ENCODE measurements at regions not wholly inside any gene's neighbourhood (a gene's known extent, or its start where the extent isn't known, plus 50 kb on each side); places are given as distances from the start of the nearest gene placed in this dataset.
"Not testable (repeated sequence)": the region's sequence is repeated elsewhere in the genome, so short reads cannot be mapped to it uniquely, and the experiment has no call there.

- not testable (repeated sequence) for H3K27me3 ChIP-seq (ENCODE audit: control insufficient read depth in 3 of 3, insufficient read depth in 3 of 3, low read length in 3 of 3); H3K4me3 ChIP-seq (ENCODE audit: low read depth in 1 of 3, low read length in 3 of 3); H3K4me1 ChIP-seq (ENCODE audit: control insufficient read depth in 3 of 3, insufficient read depth in 2 of 3, low read depth in 1 of 3, low read length in 2 of 3); FAIRE-seq; H3K27ac ChIP-seq (ENCODE audit: low read depth in 1 of 3, low read length in 2 of 3); H3K36me3 ChIP-seq (ENCODE audit: control insufficient read depth in 3 of 3, insufficient read depth in 2 of 3, low read depth in 1 of 3, low read length in 3 of 3); H3K9me3 ChIP-seq (ENCODE audit: control insufficient read depth in 2 of 2, insufficient read depth in 1 of 2, low read depth in 1 of 2, low read length in 1 of 2); DNase-seq
- WGBS, 3 donors: 89 to 90% (median 90%) methylated on average over 4 of the region's 4 CpGs
Measured at GRCh38 chr2:56061327-56061726, 122.5 kb upstream of the CCDC85A start.

GRCh38 chr2:56068746-56069145 is 115.0 kb upstream of the CCDC85A start:
- H3K9me3 ChIP-seq (ENCODE audit: control insufficient read depth in 2 of 2, insufficient read depth in 1 of 2, low read depth in 1 of 2, low read length in 1 of 2): no peaks in the 10 kb centered on the region
- H3K4me1 ChIP-seq (ENCODE audit: control insufficient read depth in 3 of 3, insufficient read depth in 2 of 3, low read depth in 1 of 3, low read length in 2 of 3): no peaks in the 10 kb centered on the region
- no peak for FAIRE-seq
- DNase-seq: no peak
- no peaks in the 10 kb centered on the region for H3K36me3 ChIP-seq (ENCODE audit: control insufficient read depth in 3 of 3, insufficient read depth in 2 of 3, low read depth in 1 of 3, low read length in 3 of 3)
- no peak overlapping the region for H3K4me3 ChIP-seq (ENCODE audit: low read depth in 1 of 3, low read length in 3 of 3)
- no peaks in the 10 kb centered on the region for H3K27me3 ChIP-seq (ENCODE audit: control insufficient read depth in 3 of 3, insufficient read depth in 3 of 3, low read length in 3 of 3)
- H3K27ac ChIP-seq (ENCODE audit: low read depth in 1 of 3, low read length in 2 of 3): no peak overlapping the region

GRCh38 chr2:56077359-56077915 is 106.4 kb upstream of the CCDC85A start:
- DNase-seq (peak in 1 of 2 donors; percentile 18), FAIRE-seq (no peak)
- Histone ChIP-seq H3K4me3 (ENCODE audit: low read depth in 1 of 3, low read length in 3 of 3) (no peak overlapping the region), H3K27me3 (ENCODE audit: control insufficient read depth in 3 of 3, insufficient read depth in 3 of 3, low read length in 3 of 3) (no peaks in the 10 kb centered on the region), H3K9me3 (ENCODE audit: control insufficient read depth in 2 of 2, insufficient read depth in 1 of 2, low read depth in 1 of 2, low read length in 1 of 2) (no peaks in the 10 kb centered on the region), H3K27ac (ENCODE audit: low read depth in 1 of 3, low read length in 2 of 3) (no peak overlapping the region), H3K4me1 (ENCODE audit: control insufficient read depth in 3 of 3, insufficient read depth in 2 of 3, low read depth in 1 of 3, low read length in 2 of 3) (no peaks in the 10 kb centered on the region), H3K36me3 (ENCODE audit: control insufficient read depth in 3 of 3, insufficient read depth in 2 of 3, low read depth in 1 of 3, low read length in 3 of 3) (no peaks in the 10 kb centered on the region)
- WGBS, 3 donors: 56 to 70% (median 61%) methylated on average over 6 of the region's 6 CpGs

GRCh38 chr2:56082665-56083064 is 101.1 kb upstream of the CCDC85A start:
- FAIRE-seq (no peak), DNase-seq (no peak)
- no peak overlapping the region for H3K4me3 ChIP-seq (ENCODE audit: low read depth in 1 of 3, low read length in 3 of 3)
- no peaks in the 10 kb centered on the region for H3K27me3 ChIP-seq (ENCODE audit: control insufficient read depth in 3 of 3, insufficient read depth in 3 of 3, low read length in 3 of 3)
- no peaks in the 10 kb centered on the region for H3K4me1 ChIP-seq (ENCODE audit: control insufficient read depth in 3 of 3, insufficient read depth in 2 of 3, low read depth in 1 of 3, low read length in 2 of 3)
- no peak overlapping the region for H3K27ac ChIP-seq (ENCODE audit: low read depth in 1 of 3, low read length in 2 of 3)
- H3K36me3 ChIP-seq (ENCODE audit: control insufficient read depth in 3 of 3, insufficient read depth in 2 of 3, low read depth in 1 of 3, low read length in 3 of 3): no peaks in the 10 kb centered on the region
- WGBS, 3 donors: 58 to 79% (median 70%) methylated on average over 4 of the region's 4 CpGs
- no peaks in the 10 kb centered on the region for H3K9me3 ChIP-seq (ENCODE audit: control insufficient read depth in 2 of 2, insufficient read depth in 1 of 2, low read depth in 1 of 2, low read length in 1 of 2)

GRCh38 chr2:56084111-56084901 is 99.5 kb upstream of the CCDC85A start:
- H3K27me3 ChIP-seq (ENCODE audit: control insufficient read depth in 3 of 3, insufficient read depth in 3 of 3, low read length in 3 of 3): no peaks in the 10 kb centered on the region
- H3K4me3 ChIP-seq (ENCODE audit: low read depth in 1 of 3, low read length in 3 of 3): no peak overlapping the region
- no peak for FAIRE-seq
- H3K36me3 ChIP-seq (ENCODE audit: control insufficient read depth in 3 of 3, insufficient read depth in 2 of 3, low read depth in 1 of 3, low read length in 3 of 3): no peaks in the 10 kb centered on the region
- WGBS, 3 donors: 59 to 68% (median 64%) methylated on average over 5 of the region's 5 CpGs
- no peaks in the 10 kb centered on the region for H3K9me3 ChIP-seq (ENCODE audit: control insufficient read depth in 2 of 2, insufficient read depth in 1 of 2, low read depth in 1 of 2, low read length in 1 of 2)
- no peak overlapping the region for H3K27ac ChIP-seq (ENCODE audit: low read depth in 1 of 3, low read length in 2 of 3)
- no peaks in the 10 kb centered on the region for H3K4me1 ChIP-seq (ENCODE audit: control insufficient read depth in 3 of 3, insufficient read depth in 2 of 3, low read depth in 1 of 3, low read length in 2 of 3)
- DNase-seq: no peak

GRCh38 chr2:56086336-56086735 is 97.5 kb upstream of the CCDC85A start:
- Histone ChIP-seq H3K4me3 (ENCODE audit: low read depth in 1 of 3, low read length in 3 of 3) (no peak overlapping the region), H3K36me3 (ENCODE audit: control insufficient read depth in 3 of 3, insufficient read depth in 2 of 3, low read depth in 1 of 3, low read length in 3 of 3) (no peaks in the 10 kb centered on the region), H3K4me1 (ENCODE audit: control insufficient read depth in 3 of 3, insufficient read depth in 2 of 3, low read depth in 1 of 3, low read length in 2 of 3) (no peaks in the 10 kb centered on the region), H3K27ac (ENCODE audit: low read depth in 1 of 3, low read length in 2 of 3) (no peak overlapping the region), H3K27me3 (ENCODE audit: control insufficient read depth in 3 of 3, insufficient read depth in 3 of 3, low read length in 3 of 3) (no peaks in the 10 kb centered on the region), H3K9me3 (ENCODE audit: control insufficient read depth in 2 of 2, insufficient read depth in 1 of 2, low read depth in 1 of 2, low read length in 1 of 2) (no peaks in the 10 kb centered on the region)
- DNase-seq (no peak), FAIRE-seq (no peak)
- WGBS, 3 donors: 74 to 83% (median 75%) methylated on average over 7 of the region's 7 CpGs

- Histone ChIP-seq H3K27me3 (ENCODE audit: control insufficient read depth in 3 of 3, insufficient read depth in 3 of 3, low read length in 3 of 3) (no peaks in the 10 kb centered on the region), H3K4me3 (ENCODE audit: low read depth in 1 of 3, low read length in 3 of 3) (no peak overlapping the region), H3K9me3 (ENCODE audit: control insufficient read depth in 2 of 2, insufficient read depth in 1 of 2, low read depth in 1 of 2, low read length in 1 of 2) (no peaks in the 10 kb centered on the region), H3K4me1 (ENCODE audit: control insufficient read depth in 3 of 3, insufficient read depth in 2 of 3, low read depth in 1 of 3, low read length in 2 of 3) (no peaks in the 10 kb centered on the region), H3K36me3 (ENCODE audit: control insufficient read depth in 3 of 3, insufficient read depth in 2 of 3, low read depth in 1 of 3, low read length in 3 of 3) (no peaks in the 10 kb centered on the region), H3K27ac (ENCODE audit: low read depth in 1 of 3, low read length in 2 of 3) (no peak overlapping the region)
- WGBS, 3 donors: 82 to 87% (median 85%) methylated on average over 4 of the region's 4 CpGs
- FAIRE-seq: no peak
- DNase-seq: no peak
Measured at GRCh38 chr2:56088411-56088810, 95.4 kb upstream of the CCDC85A start.

- FAIRE-seq: no peak
- no peaks in the 10 kb centered on the region for H3K36me3 ChIP-seq (ENCODE audit: control insufficient read depth in 3 of 3, insufficient read depth in 2 of 3, low read depth in 1 of 3, low read length in 3 of 3)
- H3K27ac ChIP-seq (ENCODE audit: low read depth in 1 of 3, low read length in 2 of 3): no peak overlapping the region
Measured at GRCh38 chr2:56089931-56090330, 93.9 kb upstream of the CCDC85A start.

GRCh38 chr2:56099963-56100362 is 83.8 kb upstream of the CCDC85A start:
- no peak for FAIRE-seq
- H3K36me3 ChIP-seq (ENCODE audit: control insufficient read depth in 3 of 3, insufficient read depth in 2 of 3, low read depth in 1 of 3, low read length in 3 of 3): no peaks in the 10 kb centered on the region

More at GRCh38 chr2:56089931-56090330, 93.9 kb upstream of the CCDC85A start:
- H3K4me1 ChIP-seq (ENCODE audit: control insufficient read depth in 3 of 3, insufficient read depth in 2 of 3, low read depth in 1 of 3, low read length in 2 of 3): no peaks in the 10 kb centered on the region
- DNase-seq: no peak
- H3K4me3 ChIP-seq (ENCODE audit: low read depth in 1 of 3, low read length in 3 of 3): no peak overlapping the region
- H3K27me3 ChIP-seq (ENCODE audit: control insufficient read depth in 3 of 3, insufficient read depth in 3 of 3, low read length in 3 of 3): no peaks in the 10 kb centered on the region
- 71 to 82% (median 78%) methylated on average over 3 of the region's 3 CpGs for WGBS, 3 donors
- H3K9me3 ChIP-seq (ENCODE audit: control insufficient read depth in 2 of 2, insufficient read depth in 1 of 2, low read depth in 1 of 2, low read length in 1 of 2): no peaks in the 10 kb centered on the region

More at GRCh38 chr2:56099963-56100362, 83.8 kb upstream of the CCDC85A start:
- DNase-seq: no peak
- Histone ChIP-seq H3K9me3 (ENCODE audit: control insufficient read depth in 2 of 2, insufficient read depth in 1 of 2, low read depth in 1 of 2, low read length in 1 of 2) (no peaks in the 10 kb centered on the region), H3K27me3 (ENCODE audit: control insufficient read depth in 3 of 3, insufficient read depth in 3 of 3, low read length in 3 of 3) (no peaks in the 10 kb centered on the region), H3K4me3 (ENCODE audit: low read depth in 1 of 3, low read length in 3 of 3) (no peak overlapping the region), H3K4me1 (ENCODE audit: control insufficient read depth in 3 of 3, insufficient read depth in 2 of 3, low read depth in 1 of 3, low read length in 2 of 3) (no peaks in the 10 kb centered on the region), H3K27ac (ENCODE audit: low read depth in 1 of 3, low read length in 2 of 3) (no peak overlapping the region)
